ENCODE measurements at regions not wholly inside any gene's neighbourhood (a gene's known extent, or its start where the extent isn't known, plus 50 kb on each side); places are given as distances from the start of the nearest gene placed in this dataset.

GRCh38 chr16:51509336-51509735, 358.3 kb upstream of the SALL1 start:
- H3K9me3 ChIP-seq (ENCODE audit: low read length): no peaks in the 10 kb centered on the region
- no peaks in the 10 kb centered on the region for H3K79me2 ChIP-seq (ENCODE audit: insufficient read depth, low read depth, low read length)
- H3K4me3 ChIP-seq (ENCODE audit: low read depth, low read length, poor library complexity, severe bottlenecking): no peak overlapping the region
- H3K36me3 ChIP-seq (ENCODE audit: insufficient read depth, low read length): no peaks in the 10 kb centered on the region
- POLR2A ChIA-PET: no interaction called here
- intact Hi-C loops (cut with micrococcal nuclease; ENCODE audit: unreplicated experiment): no loop called here
- H3K4me1 ChIP-seq (ENCODE audit: insufficient read depth, low read length, poor library complexity, severe bottlenecking): no peaks in the 10 kb centered on the region
- no peak overlapping the region for H3K4me2 ChIP-seq (ENCODE audit: low read length)
- H4K20me1 ChIP-seq (ENCODE audit: insufficient read depth, low read length): no peaks in the 10 kb centered on the region
- BruUV-seq (replicated peaks): no TSS peak
- no peaks in the 10 kb centered on the region for H3K9me2 ChIP-seq (ENCODE audit: insufficient read depth, low read length)
- CTCF ChIA-PET (ENCODE audit: unreplicated experiment): no interaction called here
- H2AFZ ChIP-seq (ENCODE audit: low read length): no peak overlapping the region
- TF ChIP-seq EZH2phosphoT487 (IDR thresholded peaks at IDR 0.05; ENCODE audit: borderline replicate concordance, low read depth, low read length): no peak
- no peak for TF ChIP-seq CTCF (conservative IDR thresholded peaks at IDR 0.05; ENCODE audit: low read length)
- no peak for DNase-seq (ENCODE audit: low spot score)
- no peak overlapping the region for H3K27ac ChIP-seq (ENCODE audit: low read depth, low read length, poor library complexity, severe bottlenecking)

GRCh38 chr16:51508490-51509212, 357.6 kb upstream of the SALL1 start:
- POLR2A ChIA-PET: no interaction called here
- BruUV-seq (replicated peaks): no TSS peak
- H3K36me3 ChIP-seq (ENCODE audit: insufficient read depth, low read length): no peaks in the 10 kb centered on the region
- TF ChIP-seq CTCF (conservative IDR thresholded peaks at IDR 0.05; ENCODE audit: low read length) (no peak), EZH2phosphoT487 (IDR thresholded peaks at IDR 0.05; ENCODE audit: borderline replicate concordance, low read depth, low read length) (no peak)
- no peaks in the 10 kb centered on the region for H3K4me1 ChIP-seq (ENCODE audit: insufficient read depth, low read length, poor library complexity, severe bottlenecking)
- CTCF ChIA-PET (ENCODE audit: unreplicated experiment): no interaction called here
- no peaks in the 10 kb centered on the region for H3K9me3 ChIP-seq (ENCODE audit: low read length)
- H3K4me3 ChIP-seq (ENCODE audit: low read depth, low read length, poor library complexity, severe bottlenecking): no peak overlapping the region
- no peaks in the 10 kb centered on the region for H3K79me2 ChIP-seq (ENCODE audit: insufficient read depth, low read depth, low read length)
- no peaks in the 10 kb centered on the region for H3K9me2 ChIP-seq (ENCODE audit: insufficient read depth, low read length)
- no peaks in the 10 kb centered on the region for H4K20me1 ChIP-seq (ENCODE audit: insufficient read depth, low read length)
- intact Hi-C loops (cut with micrococcal nuclease; ENCODE audit: unreplicated experiment): no loop called here
- H3K27ac ChIP-seq (ENCODE audit: low read depth, low read length, poor library complexity, severe bottlenecking): no peak overlapping the region
- H2AFZ ChIP-seq (ENCODE audit: low read length): no peak overlapping the region
- H3K4me2 ChIP-seq (ENCODE audit: low read length): no peak overlapping the region
- DNase-seq (ENCODE audit: low spot score): no peak

GRCh38 chr16:51507286-51507685, 356.2 kb upstream of the SALL1 start:
- no peak overlapping the region for H3K27ac ChIP-seq (ENCODE audit: low read depth, low read length, poor library complexity, severe bottlenecking)
- no TSS peak for BruUV-seq (replicated peaks)
- TF ChIP-seq CTCF (conservative IDR thresholded peaks at IDR 0.05; ENCODE audit: low read length) (no peak), EZH2phosphoT487 (IDR thresholded peaks at IDR 0.05; ENCODE audit: borderline replicate concordance, low read depth, low read length) (no peak)
- no peaks in the 10 kb centered on the region for H3K9me3 ChIP-seq (ENCODE audit: low read length)
- H3K79me2 ChIP-seq (ENCODE audit: insufficient read depth, low read depth, low read length): no peaks in the 10 kb centered on the region
- POLR2A ChIA-PET: interaction anchor here (1.1 kb wide), 2 partner anchors 10 to 260 kb away, joined by 3 read pairs; no protein-coding TSS in a partner anchor
- H2AFZ ChIP-seq (ENCODE audit: low read length): no peak overlapping the region
- intact Hi-C loops (cut with micrococcal nuclease; ENCODE audit: unreplicated experiment): no loop called here
- H3K36me3 ChIP-seq (ENCODE audit: insufficient read depth, low read length): no peaks in the 10 kb centered on the region
- no peaks in the 10 kb centered on the region for H3K9me2 ChIP-seq (ENCODE audit: insufficient read depth, low read length)
- no peaks in the 10 kb centered on the region for H4K20me1 ChIP-seq (ENCODE audit: insufficient read depth, low read length)
- no peak overlapping the region for H3K4me3 ChIP-seq (ENCODE audit: low read depth, low read length, poor library complexity, severe bottlenecking)
- no peak for DNase-seq (ENCODE audit: low spot score)
- H3K4me2 ChIP-seq (ENCODE audit: low read length): no peak overlapping the region
- no peaks in the 10 kb centered on the region for H3K4me1 ChIP-seq (ENCODE audit: insufficient read depth, low read length, poor library complexity, severe bottlenecking)
- CTCF ChIA-PET (ENCODE audit: unreplicated experiment): no interaction called here

Measured in OCI-LY7 (cell line).